ENCODE measurements at regions not wholly inside any gene's neighbourhood (a gene's known extent, or its start where the extent isn't known, plus 50 kb on each side); places are given as distances from the start of the nearest gene placed in this dataset.

- H3K27ac ChIP-seq (ENCODE audit: low read length), result no peak overlapping the region
- no peaks in the 10 kb centered on the region for H3K9me3 ChIP-seq (replicated peaks; ENCODE audit: insufficient read depth, low read length)
- no peak overlapping the region for H3K4me3 ChIP-seq (ENCODE audit: low read length)
- no peaks in the 10 kb centered on the region for H4K20me1 ChIP-seq (ENCODE audit: insufficient read depth, low read length)
- DNase-seq, result no peak
- no peaks in the 10 kb centered on the region for H3K36me3 ChIP-seq (replicated peaks; ENCODE audit: insufficient read depth, low read length)
- no peaks in the 10 kb centered on the region for H3K4me1 ChIP-seq (ENCODE audit: low read length)
- H2AFZ ChIP-seq (ENCODE audit: low read length), result no peak overlapping the region
- no peaks in the 10 kb centered on the region for H3K9me2 ChIP-seq (replicated peaks; ENCODE audit: insufficient read depth, low read length)
- no peaks in the 10 kb centered on the region for H3F3A ChIP-seq (ENCODE audit: insufficient read depth, low read length)
- TF ChIP-seq EZH2 (optimal IDR thresholded peaks at IDR 0.05; ENCODE audit: low read depth, low read length) (no peak), EZH2phosphoT487 (IDR thresholded peaks at IDR 0.05; ENCODE audit: low read length) (no peak), CTCF (IDR thresholded peaks at IDR 0.05; ENCODE audit: low read length) (no peak)
- no peaks in the 10 kb centered on the region for H3K79me2 ChIP-seq (ENCODE audit: low read length)
- H3K4me2 ChIP-seq (ENCODE audit: low read depth, low read length), result no peak overlapping the region
- no peaks in the 10 kb centered on the region for H3K27me3 ChIP-seq (replicated peaks; ENCODE audit: insufficient read depth, low read length)
- no peak overlapping the region for H3K9ac ChIP-seq (ENCODE audit: low read length)
Measured at GRCh38 chr11:109480251-109480650, 58.3 kb downstream of the C11orf87 start.

GRCh38 chr11:109486129-109486528, 64.1 kb downstream of the C11orf87 start:
- no peak overlapping the region for H3K27ac ChIP-seq (ENCODE audit: low read length)
- H3F3A ChIP-seq (ENCODE audit: insufficient read depth, low read length), result no peaks in the 10 kb centered on the region
- H3K9me2 ChIP-seq (replicated peaks; ENCODE audit: insufficient read depth, low read length), result no peaks in the 10 kb centered on the region
- no peak for DNase-seq
- no peaks in the 10 kb centered on the region for H3K36me3 ChIP-seq (replicated peaks; ENCODE audit: insufficient read depth, low read length)
- H3K79me2 ChIP-seq (ENCODE audit: low read length), result no peaks in the 10 kb centered on the region
- no peaks in the 10 kb centered on the region for H3K4me1 ChIP-seq (ENCODE audit: low read length)
- no peak overlapping the region for H3K4me3 ChIP-seq (ENCODE audit: low read length)
- no peak overlapping the region for H2AFZ ChIP-seq (ENCODE audit: low read length)
- H3K4me2 ChIP-seq (ENCODE audit: low read depth, low read length), result no peak overlapping the region
- no peak overlapping the region for H3K9ac ChIP-seq (ENCODE audit: low read length)
- no peaks in the 10 kb centered on the region for H3K27me3 ChIP-seq (replicated peaks; ENCODE audit: insufficient read depth, low read length)
- TF ChIP-seq CTCF (IDR thresholded peaks at IDR 0.05; ENCODE audit: low read length) (no peak), EZH2phosphoT487 (IDR thresholded peaks at IDR 0.05; ENCODE audit: low read length) (no peak), EZH2 (optimal IDR thresholded peaks at IDR 0.05; ENCODE audit: low read depth, low read length) (no peak)
- no peaks in the 10 kb centered on the region for H3K9me3 ChIP-seq (replicated peaks; ENCODE audit: insufficient read depth, low read length)
- H4K20me1 ChIP-seq (ENCODE audit: insufficient read depth, low read length), result no peaks in the 10 kb centered on the region

- H3K4me3 ChIP-seq (ENCODE audit: low read length), result no peak overlapping the region
- no peaks in the 10 kb centered on the region for H3K36me3 ChIP-seq (replicated peaks; ENCODE audit: insufficient read depth, low read length)
- no peak overlapping the region for H3K27ac ChIP-seq (ENCODE audit: low read length)
- no peaks in the 10 kb centered on the region for H3F3A ChIP-seq (ENCODE audit: insufficient read depth, low read length)
- no peak overlapping the region for H3K4me2 ChIP-seq (ENCODE audit: low read depth, low read length)
- no peaks in the 10 kb centered on the region for H3K9me2 ChIP-seq (replicated peaks; ENCODE audit: insufficient read depth, low read length)
- no peaks in the 10 kb centered on the region for H3K27me3 ChIP-seq (replicated peaks; ENCODE audit: insufficient read depth, low read length)
- TF ChIP-seq EZH2 (optimal IDR thresholded peaks at IDR 0.05; ENCODE audit: low read depth, low read length) (no peak), CTCF (IDR thresholded peaks at IDR 0.05; ENCODE audit: low read length) (no peak), EZH2phosphoT487 (IDR thresholded peaks at IDR 0.05; ENCODE audit: low read length) (no peak)
- H3K79me2 ChIP-seq (ENCODE audit: low read length), result no peaks in the 10 kb centered on the region
- H2AFZ ChIP-seq (ENCODE audit: low read length), result no peak overlapping the region
- DNase-seq, result no peak
- H3K4me1 ChIP-seq (ENCODE audit: low read length), result no peaks in the 10 kb centered on the region
- no peak overlapping the region for H3K9ac ChIP-seq (ENCODE audit: low read length)
- no peaks in the 10 kb centered on the region for H4K20me1 ChIP-seq (ENCODE audit: insufficient read depth, low read length)
- no peaks in the 10 kb centered on the region for H3K9me3 ChIP-seq (replicated peaks; ENCODE audit: insufficient read depth, low read length)
Measured at GRCh38 chr11:109490953-109491635, 69.1 kb downstream of the C11orf87 start.
